Osteocyte (in vitro differentiated cells): ENCODE measurements at regions not wholly inside any gene's neighbourhood (a gene's known extent, or its start where the extent isn't known, plus 50 kb on each side); places are given as distances from the start of the nearest gene placed in this dataset.

Source experiments
- DNase-seq: peaks from one replicate; pipeline ENCODE4 v3.0.0; 2021; ENCODE audit warnings: mixed read lengths; ENCODE audit not compliant: unreplicated experiment; ENCODE audit errors: extremely low spot score
- H3K27ac Mint-ChIP-seq: one replicate; pipeline ENCODE4 v1.8.0; 2021; ENCODE audit warnings: mild to moderate bottlenecking, mixed read lengths; ENCODE audit not compliant: unreplicated experiment
- H3K27me3 Mint-ChIP-seq: one replicate; pipeline ENCODE4 v1.8.0; 2021; ENCODE audit warnings: mixed read lengths; ENCODE audit not compliant: unreplicated experiment
- H3K36me3 Mint-ChIP-seq: one replicate; pipeline ENCODE4 v1.8.0; 2021; ENCODE audit warnings: mixed read lengths; ENCODE audit not compliant: unreplicated experiment
- H3K4me1 Mint-ChIP-seq: one replicate; pipeline ENCODE4 v1.8.0; 2021; ENCODE audit warnings: mixed read lengths; ENCODE audit not compliant: unreplicated experiment
- H3K4me3 Mint-ChIP-seq: one replicate; pipeline ENCODE4 v1.8.0; 2021; ENCODE audit warnings: mild to moderate bottlenecking, moderate library complexity, mixed read lengths; ENCODE audit not compliant: unreplicated experiment
- H3K9me3 Mint-ChIP-seq: one replicate; pipeline ENCODE4 v1.8.0; 2021; ENCODE audit warnings: mixed read lengths; ENCODE audit not compliant: unreplicated experiment
- CTCF ChIP-seq: fragments of 200-600 bp; sonication (generic); IDR thresholded peaks from 2 replicates; pipeline ENCODE4 v1.5.0; 2021; ENCODE audit warnings: antibody characterized with exemption, mild to moderate bottlenecking, moderate library complexity

GRCh38 chr2:103873716-103874351, 980.1 kb upstream of the POU3F3 start:
- H3K36me3 Mint-ChIP-seq, result no peaks in the 10 kb centered on the region

GRCh38 chr2:103875131-103875530, 978.8 kb upstream of the POU3F3 start:
- Mint-ChIP-seq H3K4me3 (no peak overlapping the region), H3K4me1 (no peaks in the 10 kb centered on the region), H3K9me3 (no peaks in the 10 kb centered on the region), H3K27ac (no peak overlapping the region), H3K27me3 (peaks cover 2% of the 10 kb centered on the region), H3K36me3 (no peaks in the 10 kb centered on the region)
- DNase-seq, result no peak
- TF ChIP-seq CTCF, result no peak

More at GRCh38 chr2:103873716-103874351, 980.1 kb upstream of the POU3F3 start:
- Mint-ChIP-seq H3K27ac (no peak overlapping the region), H3K27me3 (peaks cover 2% of the 10 kb centered on the region), H3K4me1 (no peaks in the 10 kb centered on the region), H3K4me3 (no peak overlapping the region), H3K9me3 (no peaks in the 10 kb centered on the region)
- no peak for TF ChIP-seq CTCF
- no peak for DNase-seq

DNA sequence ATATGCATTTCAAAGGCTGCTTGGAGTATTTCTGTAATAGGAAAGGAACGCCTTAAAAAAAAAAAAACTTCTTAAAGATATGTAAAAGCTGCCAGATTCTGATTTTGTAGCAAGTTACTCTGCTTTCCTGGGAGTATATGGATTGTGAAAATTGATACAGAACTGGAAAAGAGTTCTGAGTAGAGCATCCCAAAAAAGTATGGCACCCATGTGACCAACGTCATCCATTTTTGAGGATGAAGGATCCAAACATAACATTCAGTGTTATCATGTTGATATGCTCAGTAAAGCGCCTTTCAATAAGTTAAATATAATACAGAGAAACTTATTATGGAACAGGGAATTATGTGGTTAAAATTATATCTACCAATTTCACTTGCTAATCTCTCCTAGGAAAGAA, 978.4 kb upstream of the POU3F3 start:
- TF ChIP-seq CTCF, result no peak
- Mint-ChIP-seq H3K9me3 (no peaks in the 10 kb centered on the region), H3K4me3 (no peak overlapping the region), H3K27ac (no peak overlapping the region), H3K4me1 (no peaks in the 10 kb centered on the region), H3K36me3 (no peaks in the 10 kb centered on the region), H3K27me3 (peaks cover 2% of the 10 kb centered on the region)
- DNase-seq, result no peak

DNA sequence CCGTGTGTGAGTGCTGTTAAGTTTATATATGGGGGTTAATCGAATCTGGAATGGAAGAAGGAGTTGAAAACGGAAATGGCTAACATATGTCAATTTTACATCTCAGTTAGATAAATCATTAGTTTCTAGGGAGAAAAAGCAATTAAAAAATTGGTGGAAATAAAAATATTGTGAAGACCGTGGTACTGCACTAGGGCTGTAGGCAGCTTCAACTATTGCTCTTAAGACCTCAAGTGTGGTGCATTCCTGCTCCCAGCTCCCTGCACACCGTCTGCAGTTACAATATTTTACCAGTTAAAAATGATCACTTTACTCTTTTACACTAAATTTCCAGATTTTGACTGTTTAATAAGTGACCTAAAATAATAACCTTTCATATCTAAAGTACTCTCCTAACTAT, 977.3 kb upstream of the POU3F3 start:
- Mint-ChIP-seq H3K27me3 (peaks cover 2% of the 10 kb centered on the region), H3K4me3 (no peak overlapping the region), H3K36me3 (no peaks in the 10 kb centered on the region), H3K4me1 (no peaks in the 10 kb centered on the region), H3K9me3 (no peaks in the 10 kb centered on the region), H3K27ac (no peak overlapping the region)
- TF ChIP-seq CTCF, result no peak
- no peak for DNase-seq

- no peak for TF ChIP-seq CTCF
- DNase-seq, result no peak
- Mint-ChIP-seq H3K27me3 (peaks cover 2% of the 10 kb centered on the region), H3K4me3 (no peak overlapping the region), H3K27ac (no peak overlapping the region), H3K36me3 (no peaks in the 10 kb centered on the region), H3K9me3 (no peaks in the 10 kb centered on the region), H3K4me1 (no peaks in the 10 kb centered on the region)
Observed at GRCh38 chr2:103879101-103879500, 974.8 kb upstream of the POU3F3 start.
